GM18511 (cell line): ENCODE measurements at regions not wholly inside any gene's neighbourhood (a gene's known extent, or its start where the extent isn't known, plus 50 kb on each side); places are given as distances from the start of the nearest gene placed in this dataset.

ENCODE experiments used
- ATAC-seq: cut with Tn5 transposase; IDR thresholded peaks from one replicate; pipeline ENCODE4 v1.9.1; 2021; ENCODE audit warnings: mild to moderate bottlenecking, moderate library complexity; ENCODE audit not compliant: unreplicated experiment

DNA sequence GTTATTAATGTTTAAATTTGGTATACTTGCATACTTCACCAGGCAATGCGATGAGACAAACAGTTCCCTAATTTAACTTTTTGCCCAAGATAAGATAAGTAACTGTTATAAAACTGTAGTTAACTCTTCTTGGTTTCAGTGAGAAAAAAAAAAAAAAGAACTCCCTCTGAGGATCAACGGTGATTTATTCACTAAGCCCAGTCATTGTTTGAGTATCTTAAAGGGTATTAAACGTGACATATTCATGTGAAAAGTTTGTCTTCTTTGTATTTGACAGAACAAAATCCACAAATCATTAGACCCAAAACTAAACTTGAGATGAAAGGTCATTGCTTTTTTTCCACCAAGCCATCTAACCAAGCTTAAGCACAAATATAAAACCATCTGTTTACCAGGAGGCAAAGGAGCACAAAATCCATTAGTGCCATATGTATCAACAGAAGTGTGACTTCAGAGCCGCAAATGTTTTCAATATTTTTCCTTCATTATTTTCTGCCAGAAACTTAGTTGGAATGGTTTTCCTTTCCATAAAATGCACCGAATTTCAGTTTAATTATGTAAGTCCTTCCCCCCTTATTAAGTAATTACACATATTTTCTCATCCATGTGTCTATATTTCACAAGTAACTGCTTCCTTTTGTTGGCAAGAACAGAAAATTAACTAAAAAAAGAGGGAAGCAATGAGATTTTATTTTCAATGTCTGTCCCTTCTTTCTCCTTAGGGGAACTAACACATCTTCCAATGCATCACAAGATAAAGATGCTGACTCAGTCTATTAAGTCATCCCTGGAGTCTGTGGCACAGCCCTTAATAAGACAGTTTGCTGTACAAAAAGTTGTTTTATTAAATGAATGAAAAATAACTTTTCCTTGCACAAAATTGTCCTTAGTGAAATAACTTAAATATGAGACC, 92.2 kb upstream of the RAP2B start:
- ATAC-seq: no peak

DNA sequence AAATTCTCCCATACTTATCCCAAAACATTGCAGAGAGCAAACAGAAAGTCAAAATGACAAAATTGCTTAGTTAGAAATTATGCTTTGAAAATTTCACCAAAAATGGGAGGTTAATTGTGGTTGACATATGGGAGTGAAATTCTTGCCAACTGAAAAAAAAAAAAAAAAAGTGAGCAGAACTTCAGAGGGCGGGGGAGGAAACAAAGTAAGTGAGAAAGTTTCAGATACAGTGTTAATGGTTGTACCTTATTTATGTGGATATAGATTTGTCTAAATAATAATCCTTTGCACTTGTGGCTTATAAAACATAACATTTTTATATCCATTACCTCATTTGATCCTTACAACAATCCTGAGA, 91.5 kb upstream of the RAP2B start:
- no peak for ATAC-seq

GRCh38 chr3:153072382-153072781, 89.6 kb upstream of the RAP2B start:
- ATAC-seq: no peak

- no peak for ATAC-seq
These were observed 89.2 kb upstream of the RAP2B start for GRCh38 chr3:153072856-153073255.

DNA sequence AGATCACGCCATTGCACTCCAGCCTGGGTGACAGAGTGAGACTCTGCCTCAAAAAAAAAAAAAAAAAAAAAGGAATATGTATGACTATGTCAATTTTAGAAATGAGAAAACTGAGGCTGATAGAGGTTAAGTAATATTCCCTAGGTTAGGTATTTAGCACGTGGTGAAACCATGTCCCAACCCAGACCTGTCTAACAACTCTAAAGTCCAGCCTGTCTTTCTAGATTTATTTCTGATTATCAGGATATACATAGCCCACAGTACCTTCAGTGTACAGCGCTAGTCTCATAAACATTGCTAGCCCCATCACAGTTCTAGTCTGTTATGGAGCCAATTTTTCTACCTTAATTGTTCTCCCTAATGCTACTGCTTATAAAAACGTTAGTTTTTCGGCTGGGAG, 88.4 kb upstream of the RAP2B start:
- ATAC-seq: no peak

GRCh38 chr3:153078826-153079225, 83.2 kb upstream of the RAP2B start:
- no peak for ATAC-seq

DNA sequence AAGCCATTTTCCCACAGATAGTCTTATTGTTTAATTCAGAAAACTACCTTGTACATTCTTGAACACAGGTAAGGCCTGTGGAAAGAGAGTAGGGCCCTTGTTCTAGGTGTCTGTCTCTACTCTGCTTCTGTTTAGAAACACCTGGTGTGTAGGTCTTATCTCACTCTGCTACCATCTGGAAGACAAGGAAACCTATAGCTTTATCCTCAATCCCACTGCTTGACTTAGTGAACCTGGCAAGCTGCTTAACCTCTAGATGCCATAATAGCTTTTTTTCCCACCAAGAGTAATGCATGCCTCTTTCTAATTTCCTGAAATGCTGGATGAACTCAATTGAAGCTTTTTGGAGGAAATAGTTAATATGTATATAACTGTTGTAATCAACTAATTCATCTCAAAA, 82.6 kb upstream of the RAP2B start:
- no peak for ATAC-seq

DNA sequence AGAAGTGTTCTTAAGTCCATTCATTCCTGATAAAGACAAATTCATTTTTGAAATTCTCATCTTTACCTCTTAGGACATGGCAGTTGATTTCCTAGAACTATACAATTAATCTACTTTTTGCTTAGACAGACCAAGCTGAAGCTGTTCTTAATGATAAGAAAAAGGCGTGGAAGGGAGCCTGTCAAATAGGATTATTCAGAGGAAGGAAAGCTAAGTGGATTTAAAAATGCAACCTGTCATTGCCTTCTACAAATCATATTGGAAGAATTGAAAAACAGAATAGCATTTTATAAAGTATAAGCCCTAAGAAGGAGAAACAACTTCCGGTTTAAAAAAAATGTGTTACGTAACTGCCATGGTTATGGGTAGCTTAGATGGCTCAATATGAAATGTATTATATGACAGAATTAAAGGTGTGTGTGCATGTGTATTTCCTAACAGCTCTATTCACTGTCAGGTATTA, 81.2 kb upstream of the RAP2B start:
- ATAC-seq: no peak

GRCh38 chr3:153084431-153084830, 77.6 kb upstream of the RAP2B start:
- ATAC-seq: no peak

GRCh38 chr3:153087595-153088566, 74.1 kb upstream of the RAP2B start:
- no peak for ATAC-seq

- ATAC-seq: no peak
These were observed 72.4 kb upstream of the RAP2B start for GRCh38 chr3:153089620-153090019.

DNA sequence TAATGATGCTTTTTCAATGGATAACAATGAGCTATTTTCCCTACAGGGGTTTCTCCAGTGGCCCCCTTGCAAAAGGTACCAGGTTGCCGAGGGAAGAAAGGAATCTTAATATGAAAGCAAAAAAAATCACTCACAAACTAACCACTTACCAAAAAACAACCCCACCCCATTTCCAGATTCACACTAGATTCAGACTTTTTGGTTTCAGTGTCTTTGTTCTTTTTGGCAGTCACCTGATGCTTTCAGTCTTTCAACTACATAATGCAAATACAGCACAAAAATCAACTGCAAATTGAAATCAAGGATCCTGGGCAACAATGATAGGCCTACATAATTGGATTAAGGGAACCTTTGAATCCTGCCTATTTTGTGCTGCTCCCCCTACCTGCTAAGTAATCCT, 71.1 kb upstream of the RAP2B start:
- no peak for ATAC-seq

DNA sequence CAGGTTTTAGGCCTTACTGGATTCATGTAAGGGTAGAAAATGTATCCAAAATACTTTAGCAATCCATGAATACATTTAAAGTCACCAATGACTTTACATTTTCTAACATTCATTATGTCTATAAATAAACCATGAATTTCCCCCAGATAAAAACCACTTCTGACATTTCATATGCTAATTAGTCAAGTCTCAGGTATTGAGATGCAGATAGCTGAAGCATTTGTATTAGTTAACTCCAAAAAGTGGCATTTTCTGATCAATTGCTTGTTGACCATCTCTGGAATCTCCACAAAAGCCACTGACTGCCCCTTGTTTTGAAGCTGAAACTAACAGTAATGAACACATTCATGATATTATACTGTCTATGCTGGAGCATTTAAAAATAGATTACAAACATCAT, 68.4 kb upstream of the RAP2B start:
- no peak for ATAC-seq

DNA sequence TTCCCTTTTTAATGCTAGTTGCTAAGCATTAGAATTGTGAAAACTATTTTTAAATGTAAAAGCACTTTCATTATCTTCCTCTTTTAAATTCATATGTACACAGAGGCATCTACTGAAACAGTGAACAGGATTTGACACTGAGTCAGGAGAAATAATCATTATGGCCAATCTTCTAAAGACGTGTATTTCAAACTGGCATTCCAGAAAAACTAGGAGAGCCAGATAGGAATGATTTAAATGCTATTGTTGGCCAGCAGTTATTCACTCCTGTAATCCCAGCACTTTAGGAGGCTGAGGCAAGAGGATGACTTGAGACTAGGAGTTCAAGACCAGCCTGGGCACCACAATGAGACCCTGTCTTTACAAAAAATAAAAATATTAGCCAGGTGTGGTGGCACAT, 67.6 kb upstream of the RAP2B start:
- ATAC-seq: no peak

GRCh38 chr3:153095441-153095840, 66.6 kb upstream of the RAP2B start:
- no peak for ATAC-seq

GRCh38 chr3:153096731-153097131, 65.3 kb upstream of the RAP2B start:
- ATAC-seq: no peak

- ATAC-seq: no peak
These were observed 64.8 kb upstream of the RAP2B start for GRCh38 chr3:153097213-153097612.

DNA sequence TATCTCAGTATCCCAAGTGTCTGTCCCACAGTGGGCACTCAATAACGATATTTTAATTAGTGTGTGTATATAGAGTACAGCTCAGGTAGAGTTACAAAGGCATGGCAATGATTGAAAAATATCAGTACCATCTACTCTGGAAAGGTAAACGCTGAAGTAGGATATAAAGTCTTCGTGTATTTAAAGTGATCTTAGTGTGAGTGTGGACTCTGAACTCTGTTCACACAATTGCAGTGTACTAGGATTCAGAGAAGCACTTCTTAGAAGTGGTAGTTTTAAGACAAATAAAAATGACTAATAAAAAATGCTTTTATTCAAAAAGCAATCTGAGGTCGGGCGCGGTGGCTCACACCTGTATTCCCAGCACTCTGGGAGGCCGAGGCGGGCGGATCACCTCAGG, 62.9 kb upstream of the RAP2B start:
- ATAC-seq: no peak

DNA sequence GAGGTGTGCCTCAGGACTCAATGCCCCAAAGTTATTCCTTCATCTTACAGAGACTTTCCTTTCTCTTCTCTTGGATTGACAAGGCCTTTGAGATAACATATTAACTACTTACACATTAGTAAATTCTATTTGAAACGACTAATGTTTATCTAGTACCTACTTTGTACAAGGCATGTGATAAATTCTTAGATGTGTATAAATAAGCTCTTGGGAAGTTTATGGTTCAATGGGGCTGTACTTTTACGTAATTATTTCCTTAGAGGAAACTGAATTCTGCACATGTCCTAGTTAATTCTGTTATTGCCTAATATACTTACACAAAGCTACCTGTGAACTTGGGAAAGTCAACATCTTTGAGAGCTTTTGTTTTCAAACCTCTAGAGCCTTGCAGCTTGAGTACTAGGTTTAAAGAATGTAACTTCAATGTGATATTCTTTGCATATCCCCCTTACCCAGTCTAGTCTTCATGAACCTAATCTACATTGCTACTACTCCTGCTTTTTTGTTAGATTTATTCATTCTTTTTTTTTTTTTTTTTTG, 58.5 kb upstream of the RAP2B start:
- no peak for ATAC-seq

DNA sequence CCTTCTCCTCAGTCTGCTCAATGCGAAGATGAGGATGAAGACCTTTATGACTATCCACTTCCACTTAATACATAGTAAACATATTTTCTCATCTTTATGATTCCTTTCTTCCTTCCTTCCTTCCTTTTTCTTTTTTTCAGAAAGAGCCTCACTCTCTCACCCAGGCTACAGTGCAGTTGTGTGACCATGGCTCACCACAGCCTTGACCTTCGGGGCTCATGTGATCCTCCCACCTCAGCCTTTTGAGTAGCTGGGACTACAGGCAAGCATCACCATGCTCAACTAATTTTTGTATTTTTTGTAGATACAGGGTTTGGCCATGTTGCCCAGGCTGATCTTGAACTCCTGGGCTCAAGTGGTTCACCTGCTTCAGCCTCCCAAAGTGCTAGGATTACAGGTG, 52.0 kb upstream of the RAP2B start:
- ATAC-seq: no peak

DNA sequence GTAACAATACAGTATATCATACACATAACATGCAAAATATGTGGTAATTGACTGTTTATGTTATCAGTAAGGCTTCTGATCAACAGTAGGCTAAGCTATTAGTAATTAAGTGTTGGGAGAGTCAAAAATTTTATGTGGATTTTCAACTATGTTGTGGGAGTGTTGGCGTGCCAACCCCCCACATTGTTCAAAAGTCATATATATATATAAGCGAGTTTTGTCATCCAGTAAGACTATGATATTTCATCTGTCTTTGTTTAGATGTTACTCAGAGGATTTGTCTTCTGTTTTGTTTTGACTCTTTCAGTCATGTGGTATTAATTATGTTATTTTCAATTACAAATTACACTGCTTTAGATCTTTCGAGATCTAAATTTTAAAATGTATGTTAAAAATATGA, 51.0 kb upstream of the RAP2B start:
- ATAC-seq: no peak
